ENCODE measurements at regions not wholly inside any gene's neighbourhood (a gene's known extent, or its start where the extent isn't known, plus 50 kb on each side); places are given as distances from the start of the nearest gene placed in this dataset.
A peak's percentile ranks its signal among the peaks of the same experiment; 100 is the strongest.
"Not testable (repeated sequence)": the region's sequence is repeated elsewhere in the genome, so short reads cannot be mapped to it uniquely, and the experiment has no call there.

DNA sequence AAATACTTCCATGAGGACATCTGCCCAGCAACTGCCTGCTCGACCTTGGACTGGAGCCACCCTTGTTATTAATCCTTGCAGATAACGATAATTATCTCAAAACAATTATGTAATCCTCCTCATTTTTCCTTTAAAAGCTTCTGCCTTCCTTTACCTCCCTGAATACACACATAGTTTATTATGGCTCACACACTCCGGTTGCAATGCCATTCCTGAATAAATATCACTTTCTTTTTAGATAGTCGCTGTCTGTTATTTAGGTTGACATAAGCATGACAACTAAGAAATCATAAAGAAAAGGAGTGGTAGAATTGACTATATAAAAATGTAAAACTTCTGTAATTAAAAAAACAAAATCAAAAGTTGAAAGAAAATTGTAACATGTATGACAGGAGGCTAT, 64.8 kb downstream of the B4GALT7 start:
- not testable (repeated sequence) for H3K27ac Mint-ChIP-seq; DNase-seq; H3K4me3 Mint-ChIP-seq; ATAC-seq; H3K36me3 Mint-ChIP-seq (ENCODE audit: low read depth); H3K27me3 Mint-ChIP-seq; H3K9me3 Mint-ChIP-seq
- H3K4me1 Mint-ChIP-seq = peaks cover 14% of the 10 kb centered on the region

DNA sequence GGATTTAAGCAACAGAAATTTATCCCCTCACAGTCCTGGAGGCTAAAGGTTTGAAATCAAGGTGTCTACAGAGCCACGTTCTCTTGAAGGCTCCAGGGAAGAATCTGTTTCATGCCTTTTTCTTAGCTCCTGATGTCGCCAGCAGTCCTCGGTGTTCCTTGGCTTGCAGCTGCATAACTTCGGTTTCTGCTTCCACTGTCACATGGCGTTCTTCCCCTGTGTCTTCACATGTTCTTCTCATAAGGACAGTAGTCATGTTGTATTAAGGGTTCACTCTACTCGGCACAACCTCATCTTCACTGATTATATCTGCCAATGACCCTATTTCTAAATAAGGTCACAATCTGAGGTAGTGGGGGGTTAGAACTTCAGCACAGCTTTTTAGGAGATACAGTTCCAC, 65.2 kb downstream of the B4GALT7 start:
- DNase-seq; H3K4me3 Mint-ChIP-seq; H3K9me3 Mint-ChIP-seq; ATAC-seq; H3K27ac Mint-ChIP-seq; H3K27me3 Mint-ChIP-seq; H3K36me3 Mint-ChIP-seq (ENCODE audit: low read depth): not testable (repeated sequence)
- H3K4me1 Mint-ChIP-seq = peaks cover 14% of the 10 kb centered on the region

DNA sequence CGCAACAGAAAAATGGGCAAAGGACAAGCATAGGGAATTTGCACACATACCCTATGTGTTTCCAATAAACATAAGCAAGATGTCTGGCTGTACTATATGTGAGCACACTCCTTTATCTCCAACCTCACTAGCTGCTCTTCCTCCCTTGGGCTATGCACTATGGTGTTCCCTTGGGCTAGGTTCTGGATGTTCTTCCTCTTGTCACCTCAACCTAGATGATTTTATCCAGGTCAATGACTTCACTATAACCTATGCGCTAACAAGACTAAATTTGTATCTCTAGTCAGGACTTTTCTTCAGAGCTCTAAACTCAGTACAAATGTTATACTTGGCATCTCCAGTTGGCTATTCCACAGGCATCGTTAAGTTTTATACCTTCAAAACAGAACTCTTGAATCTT, 66.0 kb downstream of the B4GALT7 start:
- not testable (repeated sequence) for H3K27me3 Mint-ChIP-seq; DNase-seq; H3K36me3 Mint-ChIP-seq (ENCODE audit: low read depth); H3K9me3 Mint-ChIP-seq; H3K4me3 Mint-ChIP-seq; H3K27ac Mint-ChIP-seq; ATAC-seq
- peaks cover 15% of the 10 kb centered on the region for H3K4me1 Mint-ChIP-seq

DNA sequence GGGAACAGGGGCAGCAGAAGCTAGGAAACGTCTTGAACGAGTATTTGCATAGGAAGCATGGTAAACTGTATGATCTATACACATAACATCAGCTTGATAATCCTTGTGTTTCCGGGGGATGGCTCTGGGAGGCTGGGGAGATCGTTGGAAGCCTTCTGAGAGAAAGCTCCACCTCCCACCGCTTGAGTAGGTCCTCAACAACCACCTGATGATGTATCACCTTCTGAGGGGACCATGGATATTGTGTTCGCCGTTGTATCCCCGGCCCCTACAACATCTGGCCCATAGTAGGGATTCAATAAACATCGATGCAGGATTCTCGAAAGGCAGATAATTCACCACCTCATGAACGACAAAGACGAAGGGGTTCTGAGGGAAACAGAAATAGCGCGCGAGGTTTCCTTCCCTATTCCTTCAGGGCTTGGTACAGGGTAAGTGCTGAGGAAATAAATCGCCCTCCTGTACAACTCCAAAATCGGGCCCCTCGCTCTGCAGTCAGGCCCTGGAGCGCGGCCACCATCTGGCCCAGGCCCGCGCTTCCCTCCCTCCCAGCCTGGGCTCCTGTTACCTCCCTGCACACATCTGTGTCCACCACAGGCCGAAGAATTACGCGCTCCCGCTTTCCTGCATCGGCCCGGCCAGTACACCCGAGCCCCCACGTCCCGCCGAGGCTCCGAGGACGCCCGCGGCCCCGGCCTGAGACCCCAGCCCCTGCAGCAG, 71.3 kb downstream of the B4GALT7 start:
- not testable (repeated sequence) for H3K4me3 Mint-ChIP-seq; H3K27ac Mint-ChIP-seq; H3K9me3 Mint-ChIP-seq; H3K4me1 Mint-ChIP-seq; H3K36me3 Mint-ChIP-seq (ENCODE audit: low read depth); H3K27me3 Mint-ChIP-seq
- DNase-seq (peak; percentile 5), ATAC-seq (peak; percentile 37)

DNA sequence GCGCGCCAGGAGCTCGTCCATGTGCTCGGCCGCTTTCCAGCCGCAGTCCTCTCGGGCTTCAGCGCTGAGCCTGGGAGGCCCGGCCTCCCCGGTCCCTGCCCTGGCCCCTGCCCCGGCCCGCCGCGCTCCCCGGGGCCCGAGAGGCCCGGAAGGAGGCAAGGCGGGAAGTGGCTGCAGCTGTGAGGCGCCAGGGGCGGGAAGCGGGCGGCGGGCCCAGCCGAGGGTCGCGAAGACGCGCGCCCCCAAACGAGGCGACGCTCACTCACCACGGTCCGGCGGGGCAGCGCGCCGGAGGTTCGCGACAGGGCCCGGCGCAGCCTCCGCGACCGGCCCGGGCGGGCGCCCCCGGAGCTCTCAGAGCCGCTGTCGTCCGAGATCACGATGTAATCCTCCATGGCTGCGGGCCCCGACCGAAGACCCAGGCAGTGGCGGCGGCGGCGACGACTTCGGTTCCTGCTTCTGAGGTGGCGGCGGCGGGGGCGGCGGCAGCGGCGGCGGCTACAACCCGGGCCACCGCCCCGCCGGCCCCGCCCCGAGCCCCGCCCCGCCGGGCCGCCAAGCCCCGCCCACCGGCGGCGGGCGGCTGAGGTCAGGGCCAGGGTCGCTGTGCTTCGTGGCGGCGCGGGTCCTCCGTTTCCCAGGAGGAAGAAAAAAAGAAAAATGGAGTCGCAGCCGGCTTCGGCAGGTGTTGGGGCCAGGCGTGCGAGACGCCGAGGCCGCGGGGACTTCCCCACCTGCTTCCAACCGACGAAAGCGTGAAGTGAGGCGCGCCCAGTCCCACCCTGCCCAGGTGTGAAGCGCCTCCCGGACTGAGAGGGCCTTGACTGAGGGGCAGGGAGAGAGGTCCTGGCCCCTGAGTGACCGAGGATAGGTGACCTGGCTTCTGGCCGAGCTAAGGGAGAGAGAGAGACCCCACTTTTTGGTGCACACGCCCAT, 72.1 kb downstream of the B4GALT7 start:
- DNase-seq (peak; percentile 78), ATAC-seq (peak; percentile 73)
- not testable (repeated sequence) for H3K27me3 Mint-ChIP-seq; H3K4me3 Mint-ChIP-seq; H3K4me1 Mint-ChIP-seq; H3K9me3 Mint-ChIP-seq; H3K36me3 Mint-ChIP-seq (ENCODE audit: low read depth); H3K27ac Mint-ChIP-seq
